Esophagus squamous epithelium (tissue), 5 donors: ENCODE measurements at regions not wholly inside any gene's neighbourhood (a gene's known extent, or its start where the extent isn't known, plus 50 kb on each side); places are given as distances from the start of the nearest gene placed in this dataset.
A peak's percentile ranks its signal among the peaks of the same experiment; 100 is the strongest.

Experiments used
- DNase-seq: peaks from one replicate; lab custom pipeline; 2025; lab: John Stamatoyannopoulos, UW
- H3K27ac ChIP-seq, 4 donors: fragments of 200-600 bp; sonication (generic); one replicate each; pipeline ENCODE4 v1.5.1; 2016 to 2019; ENCODE audit warnings: mild to moderate bottlenecking in 1 of 4
- H3K27me3 ChIP-seq, 4 donors: fragments of 200-600 bp; sonication (generic); 1 replicate in 3 of 4; 2 replicates in 1 of 4; pipeline versions ENCODE4 v1.5.1 to v1.6.0; 2017 to 2021; ENCODE audit warnings: antibody characterized with exemption in 1 of 4
- H3K36me3 ChIP-seq, 3 donors: fragments of 200-600 bp; sonication (generic); one replicate each; pipeline ENCODE4 v1.5.1; 2016 to 2019
- H3K4me1 ChIP-seq, 3 donors: fragments of 200-600 bp; sonication (generic); one replicate each; pipeline ENCODE4 v1.5.1; 2017 to 2019
- H3K4me3 ChIP-seq, 4 donors: fragments of 200-600 bp; sonication (generic); 1 replicate in 3 of 4; 2 replicates in 1 of 4; pipeline ENCODE4 v1.5.1; 2016 to 2019; ENCODE audit warnings: mild to moderate bottlenecking in 2 of 4, moderate library complexity in 1 of 4
- H3K9me3 ChIP-seq, 3 donors: fragments of 200-600 bp; sonication (generic); one replicate each; pipeline ENCODE4 v1.5.1; 2016 to 2019
- CTCF ChIP-seq, 6 experiments: fragments of 450-650 bp in 4 of 6; fragments of 200-600 bp in 2 of 6; sonication (generic) in 2 of 6; IDR thresholded peaks; one replicate each; pipeline ENCODE4 v1.5.1; 2016 to 2019; ENCODE audit warnings: antibody characterized with exemption in 6 of 6, mild to moderate bottlenecking in 4 of 6, moderate library complexity in 4 of 6
- POLR2A ChIP-seq, 4 donors: fragments of 450-650 bp; IDR thresholded peaks; one replicate each; pipeline ENCODE4 v1.6.1; 2017; ENCODE audit warnings: antibody characterized with exemption in 4 of 4, mild to moderate bottlenecking in 4 of 4, moderate library complexity in 3 of 4
- WGBS, 2 donors: methylation state at CpG; one replicate each; pipeline ENCODE4 v1.1.5; 2018; 5-methylcytosine and 5-hydroxymethylcytosine counted together
- intact Hi-C: fragments of 100-400 bp; cut with DNase I; formaldehyde crosslinking; loops from one replicate; pipeline ENCODE4 v1.15.0; 2022
- donor health status: DM: yes; HTN: yes; CAD: no.

GRCh38 chrX:40478474-40479065, 102.2 kb upstream of the ATP6AP2 start:
- no peak overlapping the region for H3K27ac ChIP-seq
- peaks cover 0 to 14% (median 0%) of the 10 kb centered on the region in 3 donors for H3K4me1 ChIP-seq
- no peaks in the 10 kb centered on the region for H3K9me3 ChIP-seq
- DNase-seq, result no peak
- TF ChIP-seq CTCF (IDR thresholded peaks at IDR 0.05) (no peak), POLR2A (IDR thresholded peaks at IDR 0.05) (no peak)
- 51 to 80% methylated on average over 2 of the region's 2 CpGs for WGBS, 2 donors
- no peaks in the 10 kb centered on the region for H3K27me3 ChIP-seq
- intact Hi-C loops, result no loop called here
- no peak overlapping the region for H3K4me3 ChIP-seq
- H3K36me3 ChIP-seq, result no peaks in the 10 kb centered on the region

- Histone ChIP-seq H3K36me3 (no peaks in the 10 kb centered on the region), H3K27ac (no peak overlapping the region), H3K27me3 (no peaks in the 10 kb centered on the region), H3K9me3 (no peaks in the 10 kb centered on the region), H3K4me1 (peaks cover 2 to 30% (median 2%) of the 10 kb centered on the region in 3 donors), H3K4me3 (no peak overlapping the region)
- TF ChIP-seq POLR2A (IDR thresholded peaks at IDR 0.05), result no peak
- TF ChIP-seq CTCF (IDR thresholded peaks at IDR 0.05), result no peak
- 76 to 83% methylated on average over 2 to 7 of the region's 7 CpGs for WGBS, 2 donors
- DNase-seq, result no peak
- intact Hi-C loops, result no loop called here
Observed at GRCh38 chrX:40476958-40477357, 103.8 kb upstream of the ATP6AP2 start.

GRCh38 chrX:40474645-40475044, 106.1 kb upstream of the ATP6AP2 start:
- H3K36me3 ChIP-seq, result no peaks in the 10 kb centered on the region
- no peaks in the 10 kb centered on the region for H3K9me3 ChIP-seq
- intact Hi-C loops, result no loop called here
- TF ChIP-seq CTCF (IDR thresholded peaks at IDR 0.05) (no peak), POLR2A (IDR thresholded peaks at IDR 0.05) (no peak)
- H3K27me3 ChIP-seq, result no peaks in the 10 kb centered on the region
- no peak for DNase-seq
- 40% methylated on average over 1 of the region's 9 CpGs; no CpG with 5 or more reads in 1 of the 2 donors for whole genome bisulfite sequencing, 2 donors
- no peak overlapping the region for H3K4me3 ChIP-seq
- peak overlapping the region in 1 of 4 donors; percentile 21 for H3K27ac ChIP-seq
- peaks cover 6 to 39% (median 6%) of the 10 kb centered on the region in 3 donors for H3K4me1 ChIP-seq

- 50% methylated on average over 2 of the region's 14 CpGs; no CpG with 5 or more reads in 1 of the 2 donors for WGBS, 2 donors
- Histone ChIP-seq H3K27me3 (no peaks in the 10 kb centered on the region), H3K9me3 (no peaks in the 10 kb centered on the region), H3K4me1 (peaks cover 6 to 39% (median 6%) of the 10 kb centered on the region in 3 donors), H3K27ac (peak overlapping the region in 1 of 4 donors; percentile 21), H3K36me3 (no peaks in the 10 kb centered on the region), H3K4me3 (no peak overlapping the region)
- intact Hi-C loops, result no loop called here
- TF ChIP-seq POLR2A (IDR thresholded peaks at IDR 0.05), result no peak
- TF ChIP-seq CTCF (IDR thresholded peaks at IDR 0.05), result no peak
- no peak for DNase-seq
Observed at GRCh38 chrX:40474205-40474626, 106.6 kb upstream of the ATP6AP2 start.

- Histone ChIP-seq H3K27ac (peak overlapping the region in 2 of 4 donors; percentile 14 to 21), H3K36me3 (no peaks in the 10 kb centered on the region), H3K27me3 (no peaks in the 10 kb centered on the region), H3K9me3 (no peaks in the 10 kb centered on the region), H3K4me3 (no peak overlapping the region), H3K4me1 (peaks cover 6 to 44% (median 6%) of the 10 kb centered on the region in 3 donors)
- DNase-seq, result no peak
- intact Hi-C loops, result no loop called here
- TF ChIP-seq CTCF (IDR thresholded peaks at IDR 0.05), result no peak
- no peak for TF ChIP-seq POLR2A (IDR thresholded peaks at IDR 0.05)
- 70 to 80% methylated on average over 5 to 7 of the region's 8 CpGs for WGBS, 2 donors
Observed at GRCh38 chrX:40473460-40474204, 107.1 kb upstream of the ATP6AP2 start.
